Liver (tissue), 8 donors: ENCODE measurements at regions not wholly inside any gene's neighbourhood (a gene's known extent, or its start where the extent isn't known, plus 50 kb on each side); places are given as distances from the start of the nearest gene placed in this dataset.

Experiments
- DNase-seq: peaks from one replicate; pipeline ENCODE4 v3.0.0-alpha.2; 2017; ENCODE audit warnings: low spot score
- H3K27ac ChIP-seq, 2 donors: one replicate each; pipeline ENCODE4 v1.7.0; 2013; ENCODE audit warnings: inconsistent platforms in 2 of 2, low read length in 2 of 2, control low read depth in 1 of 2, low read depth in 1 of 2, mild to moderate bottlenecking in 1 of 2
- H3K27me3 ChIP-seq, 4 donors: one replicate each; pipeline versions ENCODE4 v1.6.1 to v1.7.0; 2013; ENCODE audit warnings: low read length in 3 of 4, inconsistent platforms in 1 of 4, mild to moderate bottlenecking in 1 of 4, moderate library complexity in 1 of 4; ENCODE audit not compliant: control insufficient read depth in 4 of 4, insufficient read depth in 4 of 4
- H3K36me3 ChIP-seq, 4 donors: one replicate each; pipeline versions ENCODE4 v1.6.1 to v1.7.0; 2013; ENCODE audit warnings: low read length in 3 of 4, mild to moderate bottlenecking in 3 of 4, low read depth in 1 of 4, moderate library complexity in 1 of 4; ENCODE audit not compliant: control insufficient read depth in 4 of 4, insufficient read depth in 3 of 4
- H3K4me1 ChIP-seq, 4 donors: one replicate each; pipeline versions ENCODE4 v1.6.1 to v1.7.0; 2013; ENCODE audit warnings: low read length in 3 of 4, mild to moderate bottlenecking in 3 of 4, moderate library complexity in 1 of 4; ENCODE audit not compliant: control insufficient read depth in 4 of 4, insufficient read depth in 4 of 4
- H3K4me3 ChIP-seq, 3 donors: one replicate each; pipeline versions ENCODE4 v1.6.1 to v1.7.0; 2013; ENCODE audit warnings: low read length in 3 of 3, control low read depth in 1 of 3, low read depth in 1 of 3, mild to moderate bottlenecking in 1 of 3
- H3K9ac ChIP-seq, 2 donors: one replicate each; pipeline ENCODE4 v1.7.0; 2013; ENCODE audit warnings: low read length in 2 of 2, mild to moderate bottlenecking in 2 of 2, moderate library complexity in 2 of 2, control low read depth in 1 of 2, low read depth in 1 of 2
- H3K9me3 ChIP-seq, 4 donors: one replicate each; pipeline versions ENCODE4 v1.6.1 to v1.7.0; 2013; ENCODE audit warnings: low read length in 3 of 4; ENCODE audit not compliant: control insufficient read depth in 4 of 4
- EGR1 ChIP-seq, 2 donors: IDR thresholded peaks; 2 replicates each; pipeline ENCODE4 v1.6.1; 2016 to 2018; ENCODE audit warnings: antibody characterized with exemption in 2 of 2, low read depth in 2 of 2
- FOXA1 ChIP-seq: IDR thresholded peaks from 2 replicates; pipeline ENCODE4 v1.6.1; 2016; ENCODE audit warnings: antibody characterized with exemption
- FOXA2 ChIP-seq: IDR thresholded peaks from 2 replicates; pipeline ENCODE4 v1.6.1; 2016; ENCODE audit warnings: antibody characterized with exemption
- GABPA ChIP-seq, 2 donors: IDR thresholded peaks in 1 of 2; conservative IDR thresholded peaks in 1 of 2; 2 replicates each; pipeline ENCODE4 v1.6.1; 2016; ENCODE audit warnings: antibody characterized with exemption in 2 of 2, mild to moderate bottlenecking in 1 of 2, moderate library complexity in 1 of 2
- HNF4A ChIP-seq, 2 donors: conservative IDR thresholded peaks; 2 replicates each; pipeline ENCODE4 v1.6.1; 2016; ENCODE audit warnings: antibody characterized with exemption in 2 of 2, mild to moderate bottlenecking in 2 of 2
- HNF4G ChIP-seq: IDR thresholded peaks from 2 replicates; pipeline ENCODE4 v1.6.1; 2016; ENCODE audit warnings: antibody characterized with exemption
- NR2F2 ChIP-seq: IDR thresholded peaks from 2 replicates; pipeline ENCODE4 v1.6.1; 2016; ENCODE audit warnings: antibody characterized with exemption
- RAD21 ChIP-seq, 2 donors: IDR thresholded peaks; 2 replicates each; pipeline ENCODE4 v1.6.1; 2016; ENCODE audit warnings: antibody characterized with exemption in 2 of 2, mild to moderate bottlenecking in 2 of 2
- RXRA ChIP-seq, 2 donors: IDR thresholded peaks; 2 replicates each; pipeline ENCODE4 v1.6.1; 2017 to 2018; ENCODE audit warnings: antibody characterized with exemption in 2 of 2, mild to moderate bottlenecking in 1 of 2
- SP1 ChIP-seq: IDR thresholded peaks from 2 replicates; pipeline ENCODE4 v1.6.1; 2018; ENCODE audit warnings: antibody characterized with exemption, mild to moderate bottlenecking
- TAF1 ChIP-seq: conservative IDR thresholded peaks from 2 replicates; pipeline ENCODE4 v1.6.1; 2016; ENCODE audit warnings: antibody characterized with exemption, mild to moderate bottlenecking
- YY1 ChIP-seq: IDR thresholded peaks from 2 replicates; pipeline ENCODE4 v1.6.1; 2016; ENCODE audit warnings: antibody characterized with exemption, mild to moderate bottlenecking
- WGBS: extraction: QIAGEN DNeasy Blood & Tissue Kit; methylation state at CpG from one replicate; pipeline ENCODE4 v1.1.7; 2013; 5-methylcytosine and 5-hydroxymethylcytosine counted together
- TF ChIP-seq, protein P1 (sequence below): fragments of 150-350 bp; IDR thresholded peaks from 2 replicates; pipeline ENCODE4 v1.5.1; 2017; ENCODE audit warnings: improper control_type of control experiment, low read depth, low read length; ENCODE audit not compliant: missing input control
- TF ChIP-seq, protein P2 (sequence below): IDR thresholded peaks from 2 replicates; pipeline ENCODE4 v1.6.1; 2016; ENCODE audit warnings: antibody characterized with exemption
- TF ChIP-seq, protein P3 (sequence below): IDR thresholded peaks from 2 replicates; pipeline ENCODE4 v1.6.1; 2016; ENCODE audit warnings: antibody characterized with exemption
- TF ChIP-seq, protein P4 (sequence below): IDR thresholded peaks from 2 replicates; pipeline ENCODE4 v1.6.1; 2016; ENCODE audit warnings: antibody characterized with exemption
- TF ChIP-seq, protein P5 (sequence below): IDR thresholded peaks from 2 replicates; pipeline ENCODE4 v1.6.1; 2016; ENCODE audit warnings: antibody characterized with exemption, mild to moderate bottlenecking
- donor health status: healthy.
- donor health status: healthy.
- donor health status: healthy.
- donor health status: healthy.
- donor health status: healthy.

DNA sequence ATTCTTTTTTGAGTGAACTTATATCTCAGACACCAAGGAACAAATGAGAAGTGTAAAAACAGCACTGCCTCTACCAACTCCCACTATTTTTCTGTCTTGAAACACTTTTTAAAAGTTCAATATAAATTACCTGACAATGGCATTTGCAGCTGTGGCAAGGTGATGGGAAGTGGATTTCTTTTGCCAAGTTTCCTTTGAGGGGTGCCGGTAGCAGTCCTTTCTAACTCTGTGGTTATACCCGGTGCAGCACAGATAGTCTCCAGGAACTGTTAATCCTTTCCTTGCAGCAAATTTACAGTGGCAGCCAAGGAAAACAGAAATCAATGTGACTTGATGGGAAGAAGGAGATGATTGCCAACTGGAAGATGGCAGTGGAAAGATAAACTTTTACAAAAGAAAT is 243.7 kb downstream of the BCAT1 start:
- Histone ChIP-seq H3K4me1 (no peaks in the 10 kb centered on the region), H3K9me3 (no peaks in the 10 kb centered on the region), H3K36me3 (no peaks in the 10 kb centered on the region)

DNA sequence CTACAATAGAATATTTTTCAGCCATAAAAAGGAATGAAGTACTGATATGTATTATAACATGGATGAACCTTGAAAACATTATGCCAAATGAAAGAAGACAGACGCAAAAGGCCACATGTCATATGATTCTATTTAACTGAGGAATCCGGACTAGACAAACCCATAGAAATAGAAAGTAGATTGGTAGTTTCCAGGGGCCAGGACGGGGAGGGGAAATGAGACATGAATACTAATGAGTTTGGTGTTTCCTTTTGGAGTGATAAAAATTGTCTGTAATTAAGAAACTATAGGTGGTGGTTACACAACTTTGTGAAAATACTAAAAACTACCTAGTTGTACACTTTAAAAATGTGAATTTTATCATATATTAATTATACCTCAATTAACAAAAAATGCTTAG is 247.6 kb downstream of the BCAT1 start:
- H3K9ac ChIP-seq = no peak overlapping the region
- no peaks in the 10 kb centered on the region for H3K4me1 ChIP-seq
- no peak overlapping the region for H3K27ac ChIP-seq
- H3K9me3 ChIP-seq = no peaks in the 10 kb centered on the region
- DNase-seq = no peak
- TF ChIP-seq SP1 = no peak
- TF ChIP-seq FOXA1 = no peak
- TF ChIP-seq, protein P1, sequence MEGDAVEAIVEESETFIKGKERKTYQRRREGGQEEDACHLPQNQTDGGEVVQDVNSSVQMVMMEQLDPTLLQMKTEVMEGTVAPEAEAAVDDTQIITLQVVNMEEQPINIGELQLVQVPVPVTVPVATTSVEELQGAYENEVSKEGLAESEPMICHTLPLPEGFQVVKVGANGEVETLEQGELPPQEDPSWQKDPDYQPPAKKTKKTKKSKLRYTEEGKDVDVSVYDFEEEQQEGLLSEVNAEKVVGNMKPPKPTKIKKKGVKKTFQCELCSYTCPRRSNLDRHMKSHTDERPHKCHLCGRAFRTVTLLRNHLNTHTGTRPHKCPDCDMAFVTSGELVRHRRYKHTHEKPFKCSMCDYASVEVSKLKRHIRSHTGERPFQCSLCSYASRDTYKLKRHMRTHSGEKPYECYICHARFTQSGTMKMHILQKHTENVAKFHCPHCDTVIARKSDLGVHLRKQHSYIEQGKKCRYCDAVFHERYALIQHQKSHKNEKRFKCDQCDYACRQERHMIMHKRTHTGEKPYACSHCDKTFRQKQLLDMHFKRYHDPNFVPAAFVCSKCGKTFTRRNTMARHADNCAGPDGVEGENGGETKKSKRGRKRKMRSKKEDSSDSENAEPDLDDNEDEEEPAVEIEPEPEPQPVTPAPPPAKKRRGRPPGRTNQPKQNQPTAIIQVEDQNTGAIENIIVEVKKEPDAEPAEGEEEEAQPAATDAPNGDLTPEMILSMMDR = no peak
- no peak for TF ChIP-seq YY1
- TF ChIP-seq RAD21 (IDR thresholded peaks at IDR 0.05) = no peak
- TF ChIP-seq NR2F2 = no peak
- TF ChIP-seq, protein P2, sequence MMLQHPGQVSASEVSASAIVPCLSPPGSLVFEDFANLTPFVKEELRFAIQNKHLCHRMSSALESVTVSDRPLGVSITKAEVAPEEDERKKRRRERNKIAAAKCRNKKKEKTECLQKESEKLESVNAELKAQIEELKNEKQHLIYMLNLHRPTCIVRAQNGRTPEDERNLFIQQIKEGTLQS = no peak
- TF ChIP-seq RXRA (IDR thresholded peaks at IDR 0.05) = no peak
- no peak for TF ChIP-seq HNF4G
- TF ChIP-seq EGR1 (IDR thresholded peaks at IDR 0.05; ENCODE audit: low read depth in 2 of 2) = no peak
- 83% methylated on average over 3 of the region's 3 CpGs for WGBS
- H3K27me3 ChIP-seq = no peaks in the 10 kb centered on the region
- H3K36me3 ChIP-seq = no peaks in the 10 kb centered on the region
- no peak overlapping the region for H3K4me3 ChIP-seq

More for the DNA sequence above, 243.7 kb downstream of the BCAT1 start:
- H3K4me3 ChIP-seq = no peak overlapping the region
- no peak overlapping the region for H3K27ac ChIP-seq
- no peaks in the 10 kb centered on the region for H3K27me3 ChIP-seq
- H3K9ac ChIP-seq = no peak overlapping the region
- TF ChIP-seq YY1 (no peak), FOXA1 (no peak), HNF4A (conservative IDR thresholded peaks at IDR 0.05) (no peak), GABPA (IDR thresholded peaks at IDR 0.05 in 1 of 2, conservative IDR thresholded peaks at IDR 0.05 in 1 of 2) (no peak), FOXA2 (no peak), TAF1 (no peak), NR2F2 (no peak), RXRA (IDR thresholded peaks at IDR 0.05) (no peak), EGR1 (IDR thresholded peaks at IDR 0.05; ENCODE audit: low read depth in 2 of 2) (no peak), SP1 (no peak), HNF4G (no peak)
- TF ChIP-seq, protein P2 = no peak
- TF ChIP-seq, protein P1 = no peak
- 38% methylated on average over 2 of the region's 2 CpGs for WGBS
- no peak for DNase-seq

DNA sequence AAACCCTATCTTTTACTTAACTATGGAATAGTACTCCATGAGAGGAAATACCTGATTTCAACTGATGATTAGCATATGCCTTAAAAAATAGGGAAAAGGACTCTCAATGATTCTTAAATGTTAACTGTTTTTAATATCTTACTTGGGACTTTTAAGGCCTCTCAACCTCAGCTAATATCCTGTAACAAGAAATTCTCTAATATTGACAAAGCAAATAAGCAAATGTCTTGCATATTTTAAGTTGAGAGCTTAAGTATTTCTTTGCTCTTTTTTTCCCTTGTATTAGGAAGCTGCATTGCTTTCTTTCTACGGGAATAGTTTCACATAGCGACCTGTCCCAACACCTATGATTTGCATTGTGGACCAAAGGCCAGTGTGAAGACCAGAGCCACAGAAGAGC is 249.9 kb downstream of the BCAT1 start:
- Histone ChIP-seq H3K4me1 (no peaks in the 10 kb centered on the region), H3K27ac (no peak overlapping the region), H3K9ac (no peak overlapping the region), H3K36me3 (no peaks in the 10 kb centered on the region), H3K9me3 (no peaks in the 10 kb centered on the region), H3K4me3 (no peak overlapping the region), H3K27me3 (no peaks in the 10 kb centered on the region)
- DNase-seq = no peak
- 79% methylated on average over 2 of the region's 2 CpGs for WGBS
- no peak for TF ChIP-seq EGR1 (IDR thresholded peaks at IDR 0.05; ENCODE audit: low read depth in 2 of 2)
- TF ChIP-seq RXRA (IDR thresholded peaks at IDR 0.05) = no peak
- TF ChIP-seq, protein P3, sequence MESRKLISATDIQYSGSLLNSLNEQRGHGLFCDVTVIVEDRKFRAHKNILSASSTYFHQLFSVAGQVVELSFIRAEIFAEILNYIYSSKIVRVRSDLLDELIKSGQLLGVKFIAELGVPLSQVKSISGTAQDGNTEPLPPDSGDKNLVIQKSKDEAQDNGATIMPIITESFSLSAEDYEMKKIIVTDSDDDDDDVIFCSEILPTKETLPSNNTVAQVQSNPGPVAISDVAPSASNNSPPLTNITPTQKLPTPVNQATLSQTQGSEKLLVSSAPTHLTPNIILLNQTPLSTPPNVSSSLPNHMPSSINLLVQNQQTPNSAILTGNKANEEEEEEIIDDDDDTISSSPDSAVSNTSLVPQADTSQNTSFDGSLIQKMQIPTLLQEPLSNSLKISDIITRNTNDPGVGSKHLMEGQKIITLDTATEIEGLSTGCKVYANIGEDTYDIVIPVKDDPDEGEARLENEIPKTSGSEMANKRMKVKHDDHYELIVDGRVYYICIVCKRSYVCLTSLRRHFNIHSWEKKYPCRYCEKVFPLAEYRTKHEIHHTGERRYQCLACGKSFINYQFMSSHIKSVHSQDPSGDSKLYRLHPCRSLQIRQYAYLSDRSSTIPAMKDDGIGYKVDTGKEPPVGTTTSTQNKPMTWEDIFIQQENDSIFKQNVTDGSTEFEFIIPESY = no peak
- no peak for TF ChIP-seq TAF1
- TF ChIP-seq, protein P4, sequence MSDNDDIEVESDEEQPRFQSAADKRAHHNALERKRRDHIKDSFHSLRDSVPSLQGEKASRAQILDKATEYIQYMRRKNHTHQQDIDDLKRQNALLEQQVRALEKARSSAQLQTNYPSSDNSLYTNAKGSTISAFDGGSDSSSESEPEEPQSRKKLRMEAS = no peak
- TF ChIP-seq, protein P5, sequence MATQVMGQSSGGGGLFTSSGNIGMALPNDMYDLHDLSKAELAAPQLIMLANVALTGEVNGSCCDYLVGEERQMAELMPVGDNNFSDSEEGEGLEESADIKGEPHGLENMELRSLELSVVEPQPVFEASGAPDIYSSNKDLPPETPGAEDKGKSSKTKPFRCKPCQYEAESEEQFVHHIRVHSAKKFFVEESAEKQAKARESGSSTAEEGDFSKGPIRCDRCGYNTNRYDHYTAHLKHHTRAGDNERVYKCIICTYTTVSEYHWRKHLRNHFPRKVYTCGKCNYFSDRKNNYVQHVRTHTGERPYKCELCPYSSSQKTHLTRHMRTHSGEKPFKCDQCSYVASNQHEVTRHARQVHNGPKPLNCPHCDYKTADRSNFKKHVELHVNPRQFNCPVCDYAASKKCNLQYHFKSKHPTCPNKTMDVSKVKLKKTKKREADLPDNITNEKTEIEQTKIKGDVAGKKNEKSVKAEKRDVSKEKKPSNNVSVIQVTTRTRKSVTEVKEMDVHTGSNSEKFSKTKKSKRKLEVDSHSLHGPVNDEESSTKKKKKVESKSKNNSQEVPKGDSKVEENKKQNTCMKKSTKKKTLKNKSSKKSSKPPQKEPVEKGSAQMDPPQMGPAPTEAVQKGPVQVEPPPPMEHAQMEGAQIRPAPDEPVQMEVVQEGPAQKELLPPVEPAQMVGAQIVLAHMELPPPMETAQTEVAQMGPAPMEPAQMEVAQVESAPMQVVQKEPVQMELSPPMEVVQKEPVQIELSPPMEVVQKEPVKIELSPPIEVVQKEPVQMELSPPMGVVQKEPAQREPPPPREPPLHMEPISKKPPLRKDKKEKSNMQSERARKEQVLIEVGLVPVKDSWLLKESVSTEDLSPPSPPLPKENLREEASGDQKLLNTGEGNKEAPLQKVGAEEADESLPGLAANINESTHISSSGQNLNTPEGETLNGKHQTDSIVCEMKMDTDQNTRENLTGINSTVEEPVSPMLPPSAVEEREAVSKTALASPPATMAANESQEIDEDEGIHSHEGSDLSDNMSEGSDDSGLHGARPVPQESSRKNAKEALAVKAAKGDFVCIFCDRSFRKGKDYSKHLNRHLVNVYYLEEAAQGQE = no peak
